WTC11 (cell line): ENCODE measurements at regions not wholly inside any gene's neighbourhood (a gene's known extent, or its start where the extent isn't known, plus 50 kb on each side); places are given as distances from the start of the nearest gene placed in this dataset.

Source experiments
- CREB1 ChIP-seq: sonication (generic); formaldehyde crosslinking; IDR thresholded peaks from 2 replicates; pipeline ENCODE4 v1.8.0; 2023; ENCODE audit warnings: mild to moderate bottlenecking, missing genetic modification reagents
- ESRRA ChIP-seq: sonication (generic); formaldehyde crosslinking; IDR thresholded peaks from 2 replicates; pipeline ENCODE4 v1.8.1; 2022; ENCODE audit warnings: mild to moderate bottlenecking, missing genetic modification reagents, borderline replicate concordance
- GABPB1 ChIP-seq: sonication (generic); formaldehyde crosslinking; IDR thresholded peaks from 2 replicates; pipeline ENCODE4 v1.8.1; 2023; ENCODE audit warnings: mild to moderate bottlenecking, missing genetic modification reagents
- NR2C2 ChIP-seq: sonication (generic); formaldehyde crosslinking; IDR thresholded peaks from 2 replicates; pipeline ENCODE4 v1.8.0; 2022; ENCODE audit warnings: mild to moderate bottlenecking, missing genetic modification reagents
- SMAD3 ChIP-seq: sonication (generic); formaldehyde crosslinking; IDR thresholded peaks from 2 replicates; pipeline ENCODE4 v1.8.0; 2022; ENCODE audit warnings: missing genetic modification reagents, mild to moderate bottlenecking, borderline replicate concordance
- SMAD4 ChIP-seq: sonication (generic); formaldehyde crosslinking; IDR thresholded peaks from 2 replicates; pipeline ENCODE4 v1.8.0; 2022; ENCODE audit warnings: mild to moderate bottlenecking, missing genetic modification reagents
- TF ChIP-seq, protein P1 (sequence below): fragments of 200-600 bp; IDR thresholded peaks from 2 replicates; pipeline ENCODE4 v1.8.0; 2022; ENCODE audit warnings: antibody characterized with exemption
- TF ChIP-seq, protein P2 (sequence below): sonication (generic); formaldehyde crosslinking; IDR thresholded peaks from 2 replicates; pipeline ENCODE4 v1.8.1; 2023; ENCODE audit warnings: mild to moderate bottlenecking, moderate library complexity, missing genetic modification reagents
- TF ChIP-seq, protein P3 (sequence below): sonication (generic); formaldehyde crosslinking; IDR thresholded peaks from 2 replicates; pipeline ENCODE4 v1.8.0; 2023; ENCODE audit warnings: mild to moderate bottlenecking, missing genetic modification reagents
- TF ChIP-seq, protein P4 (sequence below): sonication (generic); formaldehyde crosslinking; IDR thresholded peaks from 2 replicates; pipeline ENCODE4 v1.8.1; 2022; ENCODE audit warnings: missing genetic modification reagents, borderline replicate concordance

DNA sequence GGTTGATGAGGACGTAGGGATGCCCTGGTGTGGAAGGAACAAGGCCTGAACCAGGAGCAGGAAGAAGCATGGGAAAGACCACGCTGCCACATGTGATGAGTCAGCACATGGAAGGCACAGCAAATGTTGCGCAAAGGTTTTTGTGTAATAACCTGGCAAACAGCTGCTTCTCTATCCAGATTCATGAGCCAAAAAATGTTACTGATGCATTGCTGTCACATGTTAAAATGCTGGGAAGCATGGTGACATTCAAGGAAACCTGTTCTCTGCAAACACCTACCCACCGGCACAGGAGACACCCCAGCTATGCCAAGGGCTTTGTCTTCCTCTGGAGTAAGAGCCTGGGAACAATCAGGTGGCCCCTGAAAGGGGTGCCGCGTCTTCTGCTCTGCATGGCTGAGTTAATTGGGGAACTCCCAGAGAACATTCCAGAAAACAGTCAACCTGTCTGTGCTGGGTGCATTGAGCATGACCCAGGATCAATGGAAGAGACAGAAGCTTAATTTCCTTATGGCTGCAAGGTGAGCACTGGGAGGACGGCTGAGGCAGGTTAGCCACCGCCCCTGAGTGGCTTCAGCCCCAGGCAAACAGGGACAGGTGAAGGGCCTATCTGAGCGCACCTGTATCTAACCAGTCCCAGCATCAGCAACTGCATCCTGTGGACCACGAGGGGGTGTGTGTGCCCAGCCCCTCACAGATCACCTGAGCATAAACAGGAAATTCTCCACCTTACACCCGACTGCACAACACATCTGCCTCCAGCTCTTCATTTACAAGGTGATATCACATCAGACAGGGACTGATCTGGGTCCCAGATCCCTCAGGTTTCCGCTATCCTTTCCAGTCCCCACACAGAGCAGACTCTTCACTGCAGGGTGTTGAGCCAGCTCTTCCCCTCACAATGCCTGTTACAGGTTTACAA, 108.4 kb downstream of the GGTLC2 start:
- no peak for TF ChIP-seq ESRRA (CRISPR knock-in tag)
- no peak for TF ChIP-seq SMAD4
- TF ChIP-seq CREB1 (CRISPR knock-in tag): no peak
- TF ChIP-seq, protein P1, sequence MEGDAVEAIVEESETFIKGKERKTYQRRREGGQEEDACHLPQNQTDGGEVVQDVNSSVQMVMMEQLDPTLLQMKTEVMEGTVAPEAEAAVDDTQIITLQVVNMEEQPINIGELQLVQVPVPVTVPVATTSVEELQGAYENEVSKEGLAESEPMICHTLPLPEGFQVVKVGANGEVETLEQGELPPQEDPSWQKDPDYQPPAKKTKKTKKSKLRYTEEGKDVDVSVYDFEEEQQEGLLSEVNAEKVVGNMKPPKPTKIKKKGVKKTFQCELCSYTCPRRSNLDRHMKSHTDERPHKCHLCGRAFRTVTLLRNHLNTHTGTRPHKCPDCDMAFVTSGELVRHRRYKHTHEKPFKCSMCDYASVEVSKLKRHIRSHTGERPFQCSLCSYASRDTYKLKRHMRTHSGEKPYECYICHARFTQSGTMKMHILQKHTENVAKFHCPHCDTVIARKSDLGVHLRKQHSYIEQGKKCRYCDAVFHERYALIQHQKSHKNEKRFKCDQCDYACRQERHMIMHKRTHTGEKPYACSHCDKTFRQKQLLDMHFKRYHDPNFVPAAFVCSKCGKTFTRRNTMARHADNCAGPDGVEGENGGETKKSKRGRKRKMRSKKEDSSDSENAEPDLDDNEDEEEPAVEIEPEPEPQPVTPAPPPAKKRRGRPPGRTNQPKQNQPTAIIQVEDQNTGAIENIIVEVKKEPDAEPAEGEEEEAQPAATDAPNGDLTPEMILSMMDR: no peak
- TF ChIP-seq GABPB1 (CRISPR knock-in tag): no peak
- TF ChIP-seq, protein P2, sequence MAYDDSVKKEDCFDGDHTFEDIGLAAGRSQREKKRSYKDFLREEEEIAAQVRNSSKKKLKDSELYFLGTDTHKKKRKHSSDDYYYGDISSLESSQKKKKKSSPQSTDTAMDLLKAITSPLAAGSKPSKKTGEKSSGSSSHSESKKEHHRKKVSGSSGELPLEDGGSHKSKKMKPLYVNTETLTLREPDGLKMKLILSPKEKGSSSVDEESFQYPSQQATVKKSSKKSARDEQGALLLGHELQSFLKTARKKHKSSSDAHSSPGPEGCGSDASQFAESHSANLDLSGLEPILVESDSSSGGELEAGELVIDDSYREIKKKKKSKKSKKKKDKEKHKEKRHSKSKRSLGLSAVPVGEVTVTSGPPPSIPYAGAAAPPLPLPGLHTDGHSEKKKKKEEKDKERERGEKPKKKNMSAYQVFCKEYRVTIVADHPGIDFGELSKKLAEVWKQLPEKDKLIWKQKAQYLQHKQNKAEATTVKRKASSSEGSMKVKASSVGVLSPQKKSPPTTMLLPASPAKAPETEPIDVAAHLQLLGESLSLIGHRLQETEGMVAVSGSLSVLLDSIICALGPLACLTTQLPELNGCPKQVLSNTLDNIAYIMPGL (CRISPR knock-in tag): no peak
- TF ChIP-seq SMAD3: no peak
- TF ChIP-seq, protein P3, sequence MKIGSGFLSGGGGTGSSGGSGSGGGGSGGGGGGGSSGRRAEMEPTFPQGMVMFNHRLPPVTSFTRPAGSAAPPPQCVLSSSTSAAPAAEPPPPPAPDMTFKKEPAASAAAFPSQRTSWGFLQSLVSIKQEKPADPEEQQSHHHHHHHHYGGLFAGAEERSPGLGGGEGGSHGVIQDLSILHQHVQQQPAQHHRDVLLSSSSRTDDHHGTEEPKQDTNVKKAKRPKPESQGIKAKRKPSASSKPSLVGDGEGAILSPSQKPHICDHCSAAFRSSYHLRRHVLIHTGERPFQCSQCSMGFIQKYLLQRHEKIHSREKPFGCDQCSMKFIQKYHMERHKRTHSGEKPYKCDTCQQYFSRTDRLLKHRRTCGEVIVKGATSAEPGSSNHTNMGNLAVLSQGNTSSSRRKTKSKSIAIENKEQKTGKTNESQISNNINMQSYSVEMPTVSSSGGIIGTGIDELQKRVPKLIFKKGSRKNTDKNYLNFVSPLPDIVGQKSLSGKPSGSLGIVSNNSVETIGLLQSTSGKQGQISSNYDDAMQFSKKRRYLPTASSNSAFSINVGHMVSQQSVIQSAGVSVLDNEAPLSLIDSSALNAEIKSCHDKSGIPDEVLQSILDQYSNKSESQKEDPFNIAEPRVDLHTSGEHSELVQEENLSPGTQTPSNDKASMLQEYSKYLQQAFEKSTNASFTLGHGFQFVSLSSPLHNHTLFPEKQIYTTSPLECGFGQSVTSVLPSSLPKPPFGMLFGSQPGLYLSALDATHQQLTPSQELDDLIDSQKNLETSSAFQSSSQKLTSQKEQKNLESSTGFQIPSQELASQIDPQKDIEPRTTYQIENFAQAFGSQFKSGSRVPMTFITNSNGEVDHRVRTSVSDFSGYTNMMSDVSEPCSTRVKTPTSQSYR (CRISPR knock-in tag): no peak
- TF ChIP-seq NR2C2: no peak
- TF ChIP-seq, protein P4, sequence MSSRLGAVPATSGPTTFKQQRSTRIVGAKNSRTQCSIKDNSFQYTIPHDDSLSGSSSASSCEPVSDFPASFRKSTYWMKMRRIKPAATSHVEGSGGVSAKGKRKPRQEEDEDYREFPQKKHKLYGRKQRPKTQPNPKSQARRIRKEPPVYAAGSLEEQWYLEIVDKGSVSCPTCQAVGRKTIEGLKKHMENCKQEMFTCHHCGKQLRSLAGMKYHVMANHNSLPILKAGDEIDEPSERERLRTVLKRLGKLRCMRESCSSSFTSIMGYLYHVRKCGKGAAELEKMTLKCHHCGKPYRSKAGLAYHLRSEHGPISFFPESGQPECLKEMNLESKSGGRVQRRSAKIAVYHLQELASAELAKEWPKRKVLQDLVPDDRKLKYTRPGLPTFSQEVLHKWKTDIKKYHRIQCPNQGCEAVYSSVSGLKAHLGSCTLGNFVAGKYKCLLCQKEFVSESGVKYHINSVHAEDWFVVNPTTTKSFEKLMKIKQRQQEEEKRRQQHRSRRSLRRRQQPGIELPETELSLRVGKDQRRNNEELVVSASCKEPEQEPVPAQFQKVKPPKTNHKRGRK (CRISPR knock-in tag): no peak
